CD4-positive, alpha-beta T cell treated with Interleukin-12 subunit alpha and Interleukin-12 subunit beta, for 1 hour (primary cell): ENCODE measurements at regions not wholly inside any gene's neighbourhood (a gene's known extent, or its start where the extent isn't known, plus 50 kb on each side); places are given as distances from the start of the nearest gene placed in this dataset.

ENCODE experiments used
- DNase-seq: peaks from one replicate; pipeline ENCODE4 v3.0.0-alpha.2; 2020

DNA sequence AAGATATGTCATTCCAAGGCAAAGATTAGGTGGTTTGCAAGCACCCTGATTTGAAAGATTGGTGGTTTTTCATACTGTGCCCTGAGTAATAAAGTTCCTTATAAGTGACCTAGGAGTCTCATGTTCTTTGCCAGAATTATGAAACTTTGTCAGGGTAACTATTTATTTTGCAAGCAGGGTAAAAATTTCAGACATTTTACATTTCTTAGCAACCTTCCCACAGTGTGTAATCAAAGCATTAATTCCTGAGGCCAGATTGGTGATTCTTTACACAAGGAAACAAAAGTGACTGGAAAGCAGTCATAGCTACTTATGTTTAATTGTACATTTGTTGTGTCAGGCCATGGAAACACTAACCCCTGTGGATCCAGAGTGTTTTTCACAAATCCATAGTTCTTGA is 998.0 kb upstream of the B3GALT2 start:
- DNase-seq, result no peak

DNA sequence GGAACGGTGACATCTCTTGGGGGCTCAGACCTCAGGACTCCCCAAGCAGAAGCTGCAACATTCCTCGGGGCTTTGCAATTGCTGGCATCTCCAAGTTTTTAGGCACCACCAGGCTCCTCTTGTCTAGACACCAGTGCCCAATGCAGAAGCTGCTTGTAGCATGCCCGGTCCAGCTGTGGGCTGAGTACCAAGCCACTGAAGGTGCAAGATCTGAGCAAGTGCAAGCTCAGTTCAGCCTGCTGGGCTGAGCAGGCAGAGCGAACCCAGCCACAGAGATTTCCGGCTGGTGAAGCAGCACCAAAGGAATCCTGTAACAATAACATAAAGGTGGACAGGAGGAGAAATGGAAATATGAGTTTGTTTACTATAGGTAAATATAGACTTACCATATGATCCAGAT is 995.4 kb upstream of the B3GALT2 start:
- no peak for DNase-seq

GRCh38 chr1:194176212-194176611 is 989.8 kb upstream of the B3GALT2 start:
- no peak for DNase-seq

DNA sequence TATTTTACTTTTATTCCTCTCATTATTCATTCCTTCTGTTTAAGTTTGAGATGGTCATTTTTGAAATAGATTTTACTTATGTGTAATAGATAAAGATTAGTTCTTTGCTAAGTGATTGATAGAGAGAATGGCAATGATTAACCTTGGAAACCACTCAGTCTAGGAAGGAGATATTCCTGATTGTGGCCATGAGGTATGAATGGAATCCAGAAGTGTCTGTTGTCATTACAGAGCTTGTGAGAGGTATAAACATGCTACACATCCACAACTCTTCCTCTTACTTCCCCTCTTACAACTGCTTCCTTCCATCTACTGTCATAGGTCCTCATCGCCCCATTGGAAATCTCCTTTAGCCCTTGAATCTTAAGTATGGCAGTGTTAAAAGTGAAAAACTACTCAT is 988.8 kb upstream of the B3GALT2 start:
- DNase-seq, result no peak

- DNase-seq, result no peak
Measured at GRCh38 chr1:194174528-194174927, 988.1 kb upstream of the B3GALT2 start.

DNA sequence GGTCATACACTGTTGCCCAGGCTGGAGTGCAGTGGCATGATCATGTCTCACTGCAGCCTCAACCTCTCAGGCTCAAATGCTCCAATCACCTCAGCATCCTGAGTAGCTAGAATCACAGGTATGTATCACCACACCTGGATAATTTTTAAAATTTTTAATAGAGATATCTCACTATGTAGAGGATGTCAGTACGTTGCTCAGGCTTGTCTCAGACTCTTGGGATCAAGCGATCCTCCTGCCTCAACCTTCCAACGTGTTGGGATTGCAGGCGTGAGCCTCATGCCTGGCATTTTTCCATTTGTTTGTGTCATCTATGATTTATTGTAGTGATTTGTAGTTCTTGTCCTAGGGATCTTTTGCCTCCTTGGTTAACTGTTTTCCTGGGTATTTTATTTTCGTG is 985.2 kb upstream of the B3GALT2 start:
- no peak for DNase-seq

DNA sequence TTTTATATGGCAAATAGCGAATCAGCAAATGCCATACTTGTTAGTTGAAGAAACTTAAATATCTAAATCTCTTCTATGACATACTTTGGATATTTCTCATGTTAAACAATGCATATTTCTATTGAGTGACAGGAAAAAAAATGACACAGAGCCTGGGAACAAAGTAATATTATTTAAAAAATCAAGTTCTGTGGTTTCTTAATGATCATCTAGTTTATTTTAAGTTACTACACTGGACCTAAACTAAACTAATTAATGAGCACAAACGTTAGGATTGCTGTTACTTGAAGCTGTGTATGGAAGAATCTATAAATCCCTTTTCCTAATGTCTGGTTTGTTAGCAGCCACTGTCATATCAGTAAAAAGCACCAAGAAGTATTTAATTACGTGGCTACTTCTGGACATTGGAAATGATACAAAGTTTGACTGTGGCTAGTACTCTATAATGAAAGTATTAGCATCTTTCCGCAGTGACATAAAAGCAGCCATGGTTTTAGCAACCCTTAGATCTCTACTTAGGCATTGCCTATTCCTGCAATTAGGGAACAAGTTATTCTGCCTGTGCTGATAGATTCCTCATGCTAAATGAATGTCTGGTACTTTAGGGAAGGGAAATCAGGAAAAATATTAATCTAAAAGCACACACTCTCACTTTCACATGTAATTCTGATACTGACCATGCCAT is 981.7 kb upstream of the B3GALT2 start:
- DNase-seq, result no peak

DNA sequence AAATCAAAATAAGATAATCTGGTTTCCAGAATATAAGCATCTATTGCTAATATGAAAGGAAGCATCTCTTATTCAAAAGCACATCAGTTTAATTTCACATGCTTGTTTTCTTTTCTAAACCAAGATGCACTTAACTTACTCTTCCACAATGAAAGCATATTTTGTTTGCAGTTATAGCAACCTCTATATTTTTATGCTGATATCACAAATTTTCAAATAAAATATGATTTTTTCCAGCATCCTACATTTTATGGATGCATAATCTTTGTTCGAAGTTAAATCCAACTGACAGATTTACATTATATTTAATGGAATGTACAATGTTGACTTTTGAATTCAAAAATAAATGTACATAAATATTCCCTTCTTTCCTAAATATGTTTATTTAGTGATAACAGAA is 978.3 kb upstream of the B3GALT2 start:
- DNase-seq, result no peak

GRCh38 chr1:194161591-194161990 is 975.2 kb upstream of the B3GALT2 start:
- DNase-seq, result no peak

GRCh38 chr1:194159941-194160340 is 973.5 kb upstream of the B3GALT2 start:
- no peak for DNase-seq

GRCh38 chr1:194155962-194156361 is 969.5 kb upstream of the B3GALT2 start:
- no peak for DNase-seq

DNA sequence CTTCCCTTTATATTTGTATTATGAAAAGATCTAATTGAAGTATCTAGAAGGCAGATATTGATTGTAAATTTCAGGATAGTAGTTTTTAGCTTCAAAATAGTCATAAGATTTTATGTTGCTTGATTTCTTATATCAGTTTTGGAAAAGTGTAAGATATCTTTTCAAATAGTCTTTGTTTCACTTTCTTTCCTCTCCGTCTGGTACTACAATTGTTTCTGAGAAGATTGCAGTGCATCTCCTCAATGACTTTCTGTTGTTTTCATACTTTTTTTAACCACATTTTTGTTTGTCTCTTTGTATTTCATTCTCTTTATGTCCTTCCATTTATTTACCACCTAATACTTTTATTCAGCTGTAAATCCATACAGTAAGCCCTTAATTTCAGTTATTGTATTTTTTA is 964.6 kb upstream of the B3GALT2 start:
- DNase-seq, result no peak

DNA sequence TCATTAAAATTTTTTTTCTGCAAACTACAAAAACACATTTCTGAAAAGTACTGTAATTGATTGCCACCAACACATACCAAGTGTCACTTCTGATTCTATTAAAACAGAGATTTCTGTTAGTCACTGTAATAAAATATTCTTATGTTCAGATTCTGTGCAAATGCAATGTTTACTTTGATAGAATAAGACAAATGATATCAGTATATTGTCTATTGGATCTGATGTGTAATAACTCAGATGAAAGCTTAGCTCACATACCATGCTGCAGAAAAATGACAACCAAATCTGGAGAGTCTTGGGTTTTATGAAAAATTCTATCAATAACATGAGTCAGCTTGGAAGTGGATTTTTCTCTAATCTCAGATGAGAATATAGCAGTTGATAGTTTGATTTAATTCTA is 963.8 kb upstream of the B3GALT2 start:
- no peak for DNase-seq

GRCh38 chr1:194133152-194133551 is 946.7 kb upstream of the B3GALT2 start:
- DNase-seq, result no peak

DNA sequence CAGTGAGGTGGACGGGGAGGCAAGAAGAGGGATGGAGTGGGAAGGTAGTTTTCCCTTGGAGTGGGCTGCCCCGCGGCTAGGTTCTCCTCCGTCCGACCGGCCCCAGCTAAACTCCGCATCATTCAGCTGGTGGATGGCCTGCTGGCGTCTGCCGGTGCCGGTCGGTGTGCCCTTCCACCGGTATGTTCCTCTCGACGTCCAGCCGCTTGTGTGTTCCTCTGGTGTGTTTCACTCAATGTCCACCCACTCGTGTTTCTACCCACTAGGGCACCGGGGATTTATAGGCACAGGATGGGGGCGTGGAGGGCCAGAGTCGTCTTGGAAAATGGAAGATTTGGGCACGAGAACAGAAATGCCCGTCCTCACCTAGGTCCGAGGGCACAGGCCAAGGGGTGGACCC is 931.7 kb upstream of the B3GALT2 start:
- DNase-seq, result no peak

DNA sequence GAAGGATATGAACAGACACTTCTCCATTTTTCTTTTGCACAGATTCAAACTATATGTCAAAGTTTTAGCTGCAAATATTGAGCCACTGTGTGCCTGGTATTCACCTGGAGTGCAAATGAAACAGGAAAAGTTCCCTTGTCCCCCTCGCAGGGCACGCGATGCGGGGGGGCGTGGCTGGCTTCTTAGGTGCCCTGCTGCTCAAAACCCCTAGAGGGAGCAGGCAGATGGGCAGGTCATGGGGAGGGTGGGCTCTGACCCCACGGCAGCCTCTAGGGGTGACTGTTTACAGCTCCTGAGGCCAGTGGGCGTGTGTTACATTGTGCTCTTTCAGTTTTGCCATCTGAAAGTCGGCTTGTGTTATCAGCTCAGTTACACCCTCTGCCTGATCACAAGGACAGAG is 931.2 kb upstream of the B3GALT2 start:
- DNase-seq, result no peak

GRCh38 chr1:194114288-194114687 is 927.9 kb upstream of the B3GALT2 start:
- no peak for DNase-seq

GRCh38 chr1:194105381-194105780 is 919.0 kb upstream of the B3GALT2 start:
- DNase-seq, result no peak

GRCh38 chr1:194104247-194104844 is 917.9 kb upstream of the B3GALT2 start:
- DNase-seq, result no peak

DNA sequence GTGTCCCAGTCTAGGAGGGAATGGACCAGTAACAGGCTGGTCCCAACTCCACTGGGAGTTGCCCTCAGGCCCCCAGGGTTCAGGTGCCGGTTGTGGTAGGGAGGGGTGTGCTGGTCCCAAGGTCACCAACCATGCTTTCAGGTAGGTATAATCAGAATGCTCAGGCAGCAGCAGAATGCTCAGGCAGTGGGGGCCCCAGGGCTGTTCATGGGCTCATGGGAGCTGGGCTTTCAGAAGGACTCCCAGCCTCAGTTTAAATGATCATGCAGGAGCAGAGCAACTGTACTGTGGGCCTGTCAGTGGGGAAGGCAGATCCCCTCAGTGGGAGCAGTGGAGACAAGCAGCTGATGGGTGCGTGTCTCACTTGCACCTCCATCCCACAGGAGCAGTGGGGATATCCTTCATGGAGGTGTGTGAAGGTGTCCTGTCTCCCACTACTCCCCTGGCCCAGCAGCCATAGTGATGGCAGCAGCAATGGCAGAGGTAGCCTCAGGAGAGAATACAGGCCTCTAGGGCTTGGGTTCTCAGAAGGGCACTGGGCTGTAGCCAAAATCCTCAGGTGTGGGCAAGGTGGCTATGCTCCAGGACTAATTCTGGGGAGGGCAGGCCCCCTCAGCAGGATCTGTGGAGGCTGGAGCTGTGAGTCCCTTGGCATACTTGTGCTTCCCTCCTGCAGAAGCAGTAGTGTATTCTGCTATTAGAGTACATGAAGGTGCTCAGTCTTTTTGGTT is 917.3 kb upstream of the B3GALT2 start:
- no peak for DNase-seq

DNA sequence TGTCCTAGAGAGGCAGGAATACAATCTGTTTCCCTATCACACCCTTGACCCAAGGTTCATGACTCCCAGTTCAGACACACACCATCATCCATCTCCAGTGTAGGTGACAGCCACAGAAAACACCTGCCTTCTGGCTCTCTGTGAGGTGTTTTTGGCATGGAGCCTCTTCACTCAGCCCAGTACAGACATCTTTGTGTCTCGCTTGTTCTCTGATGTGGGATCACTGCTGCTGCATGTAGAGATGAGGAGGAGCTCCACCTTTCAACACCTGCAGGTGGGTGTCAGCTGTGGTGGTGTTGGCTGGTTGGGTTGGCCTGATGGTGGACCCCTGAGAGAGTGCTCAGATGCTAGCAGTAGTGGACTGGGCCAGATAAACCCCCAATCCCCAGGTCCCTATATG is 916.7 kb upstream of the B3GALT2 start:
- DNase-seq, result no peak

- no peak for DNase-seq
Measured at GRCh38 chr1:194102607-194103006, 916.2 kb upstream of the B3GALT2 start.

DNA sequence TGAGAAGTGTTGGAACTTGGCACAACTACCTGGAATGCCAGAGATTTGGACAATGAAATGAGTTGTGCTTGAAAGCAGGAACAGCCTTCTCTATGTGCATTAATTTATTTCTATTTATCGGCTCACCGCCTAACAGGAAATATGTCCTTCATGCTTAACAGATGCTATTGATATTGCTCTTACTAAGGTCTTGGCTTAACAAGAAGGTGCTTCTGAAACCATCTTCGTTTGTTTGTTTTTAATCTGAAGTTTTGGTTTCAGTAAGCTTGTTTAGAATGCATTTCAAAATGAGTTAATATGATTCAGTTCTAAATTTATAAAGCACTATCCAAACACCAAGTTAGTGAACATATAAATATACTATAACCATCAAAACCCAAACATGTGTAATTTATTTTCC is 898.3 kb upstream of the B3GALT2 start:
- no peak for DNase-seq

- no peak for DNase-seq
Measured at GRCh38 chr1:194081444-194081843, 895.0 kb upstream of the B3GALT2 start.

GRCh38 chr1:194080826-194081225 is 894.4 kb upstream of the B3GALT2 start:
- DNase-seq, result no peak
